ENCODE measurements at regions not wholly inside any gene's neighbourhood (a gene's known extent, or its start where the extent isn't known, plus 50 kb on each side); places are given as distances from the start of the nearest gene placed in this dataset.
A peak's percentile ranks its signal among the peaks of the same experiment; 100 is the strongest.

GRCh38 chr11:109106151-109106906, 315.7 kb upstream of the C11orf87 start:
- DNase-seq (ENCODE audit: low read depth, low spot score), result peak; percentile 77

DNA sequence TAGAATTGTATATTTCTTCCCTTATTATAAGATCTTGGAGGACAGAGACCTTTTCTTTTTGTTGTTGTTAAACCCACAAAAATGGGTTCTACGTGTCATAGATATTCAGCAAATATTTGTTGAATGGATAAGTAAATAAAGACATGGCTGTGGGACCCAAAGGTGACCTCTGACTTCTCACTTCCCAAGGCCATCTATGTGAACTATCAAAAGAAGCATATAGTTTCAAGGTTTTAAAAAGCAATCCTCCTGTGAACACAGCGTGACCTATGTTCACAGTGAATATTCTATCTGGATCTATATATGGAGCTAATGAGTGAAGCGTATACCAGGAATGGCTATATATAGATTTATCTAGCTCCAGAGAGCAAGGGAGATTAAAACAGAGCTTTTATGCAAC, 312.8 kb upstream of the C11orf87 start:
- no peak for DNase-seq (ENCODE audit: low read depth, low spot score)

DNA sequence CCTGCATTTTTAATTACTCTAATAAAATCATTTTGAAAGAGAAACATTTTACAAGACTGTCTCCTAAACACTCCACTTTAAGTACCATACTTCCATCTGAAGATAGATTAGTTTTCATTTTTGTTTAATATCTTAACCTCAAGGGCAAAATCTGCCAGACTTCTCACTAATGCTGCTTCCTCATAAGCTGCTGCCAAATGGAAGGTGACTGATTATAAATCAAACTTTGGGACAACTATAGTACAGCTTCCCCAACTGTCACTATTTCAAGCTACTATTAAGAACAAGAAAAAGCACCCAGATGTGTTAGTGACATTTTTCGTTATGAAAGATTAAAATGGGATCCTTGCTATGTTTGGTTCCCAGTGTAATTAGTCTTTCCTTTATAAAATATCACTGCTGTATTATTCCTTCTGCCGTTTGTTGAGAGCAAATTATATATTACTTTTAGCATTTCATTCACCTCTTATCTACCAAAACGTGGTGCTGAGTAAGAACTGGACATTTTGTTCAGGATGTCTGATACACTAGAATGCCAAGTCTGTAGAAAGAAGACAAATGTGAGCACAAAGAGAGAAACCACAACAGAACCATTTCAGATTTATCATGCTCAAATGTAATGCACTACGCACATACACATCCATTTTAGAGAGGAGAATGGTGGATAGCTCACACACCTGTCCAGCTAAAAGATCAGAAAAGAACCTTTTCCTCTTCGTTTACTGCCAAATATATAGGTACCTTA, 312.2 kb upstream of the C11orf87 start:
- no peak for DNase-seq (ENCODE audit: low read depth, low spot score)

GRCh38 chr11:109112261-109112660, 309.7 kb upstream of the C11orf87 start:
- DNase-seq (ENCODE audit: low read depth, low spot score), result no peak

- no peak for DNase-seq (ENCODE audit: low read depth, low spot score)
Observed at GRCh38 chr11:109112821-109113280, 309.1 kb upstream of the C11orf87 start.

DNA sequence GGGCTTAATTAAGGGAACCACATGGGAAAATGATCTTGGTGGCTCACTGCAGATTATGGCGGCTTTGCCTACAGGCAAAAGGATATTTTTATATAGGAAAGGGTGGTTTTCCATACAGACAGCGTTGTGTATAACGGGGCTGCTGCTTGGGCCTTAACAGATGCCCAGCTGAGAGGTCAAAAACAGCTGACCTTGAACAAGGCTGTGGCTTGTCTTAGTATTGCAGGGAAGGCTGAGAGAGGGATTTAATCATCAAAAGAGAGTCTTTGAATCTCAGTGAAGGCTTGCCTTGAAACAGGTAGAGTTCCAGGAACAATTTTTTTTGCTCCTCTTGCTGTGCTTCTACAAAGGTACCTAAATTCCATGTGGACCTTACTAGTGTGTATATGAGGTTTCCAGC, 301.6 kb upstream of the C11orf87 start:
- DNase-seq (ENCODE audit: low read depth, low spot score), result no peak

GRCh38 chr11:109121173-109121932, 300.6 kb upstream of the C11orf87 start:
- DNase-seq (ENCODE audit: low read depth, low spot score), result no peak

- no peak for DNase-seq (ENCODE audit: low read depth, low spot score)
Observed at GRCh38 chr11:109123816-109124787, 297.9 kb upstream of the C11orf87 start.

DNA sequence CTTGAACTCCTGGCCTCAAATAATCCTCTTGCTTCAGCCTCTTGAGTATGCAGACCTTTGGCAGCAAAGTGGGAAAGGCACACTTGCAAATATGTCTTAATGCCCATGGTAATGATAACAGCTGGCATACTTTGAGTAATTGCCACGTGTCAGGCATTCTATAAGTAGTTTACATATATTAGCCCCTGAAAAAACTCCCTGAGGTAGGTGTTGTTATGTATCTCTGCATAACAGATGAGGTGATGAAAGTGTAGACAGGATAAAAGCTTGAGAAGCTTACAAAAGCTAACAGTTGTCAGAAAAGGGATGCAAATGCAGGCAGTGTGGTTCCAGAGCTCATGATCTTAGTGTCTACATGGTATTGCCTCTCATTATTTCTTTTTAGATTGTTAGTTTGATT, 291.1 kb upstream of the C11orf87 start:
- DNase-seq (ENCODE audit: low read depth, low spot score), result no peak

DNA sequence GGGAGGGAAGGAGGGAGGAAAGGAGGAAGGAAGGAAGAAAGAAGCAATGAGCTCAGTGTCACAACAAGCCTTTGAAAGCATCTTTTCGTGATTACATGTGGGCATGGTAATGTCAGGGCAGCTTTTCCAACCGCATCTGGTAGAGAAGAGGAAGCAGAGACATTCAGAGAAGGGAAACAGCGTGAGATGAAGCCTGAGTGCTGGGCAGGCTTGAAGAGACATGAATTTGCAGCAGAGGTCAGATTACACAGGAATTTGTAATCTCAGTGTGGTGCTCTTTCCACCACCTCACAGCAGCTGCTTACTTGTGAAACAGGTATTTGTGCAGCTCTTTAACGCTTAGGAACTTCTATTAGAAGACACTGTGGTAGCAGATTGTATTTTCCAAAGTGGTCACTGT, 289.5 kb upstream of the C11orf87 start:
- no peak for DNase-seq (ENCODE audit: low read depth, low spot score)

- DNase-seq (ENCODE audit: low read depth, low spot score), result no peak
Observed at GRCh38 chr11:109133159-109133558, 288.8 kb upstream of the C11orf87 start.

- no peak for DNase-seq (ENCODE audit: low read depth, low spot score)
Observed at GRCh38 chr11:109135627-109136026, 286.4 kb upstream of the C11orf87 start.

GRCh38 chr11:109138196-109138595, 283.8 kb upstream of the C11orf87 start:
- no peak for DNase-seq (ENCODE audit: low read depth, low spot score)

GRCh38 chr11:109140426-109140825, 281.6 kb upstream of the C11orf87 start:
- DNase-seq (ENCODE audit: low read depth, low spot score), result no peak

DNA sequence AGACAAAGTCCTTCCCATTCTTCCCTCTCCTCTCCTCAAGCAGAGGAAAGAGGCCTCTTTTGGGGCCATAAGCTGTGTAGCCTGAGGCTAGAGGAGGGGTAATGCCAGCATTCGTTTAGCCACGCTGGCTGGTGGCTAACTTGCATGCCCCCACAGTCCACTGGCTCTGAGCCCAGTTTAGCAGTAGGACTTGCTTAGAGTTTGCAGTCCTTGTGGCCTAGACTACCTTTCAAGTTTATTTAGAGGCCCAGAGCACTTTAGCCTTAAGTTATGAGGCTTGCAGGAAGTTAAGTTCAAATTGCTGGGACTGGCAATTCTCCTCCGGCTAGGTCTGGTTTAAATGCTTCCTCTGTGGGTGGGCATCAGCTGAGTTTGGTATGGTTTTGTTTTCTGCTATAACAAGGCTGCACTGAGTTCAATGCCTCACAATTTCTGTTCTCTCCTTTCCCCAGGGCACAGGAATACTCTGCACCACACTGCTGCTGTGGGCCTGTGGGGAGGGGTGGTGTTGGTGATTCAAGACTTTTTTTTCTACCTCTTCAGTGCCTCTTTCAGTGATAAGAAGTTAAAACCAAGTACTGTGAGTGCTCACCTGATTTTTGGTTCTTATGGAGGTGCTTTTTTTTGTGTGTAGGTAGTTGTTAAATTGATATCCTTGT, 281.0 kb upstream of the C11orf87 start:
- no peak for DNase-seq (ENCODE audit: low read depth, low spot score)

GRCh38 chr11:109145287-109145686, 276.7 kb upstream of the C11orf87 start:
- no peak for DNase-seq (ENCODE audit: low read depth, low spot score)

GRCh38 chr11:109147726-109148125, 274.3 kb upstream of the C11orf87 start:
- no peak for DNase-seq (ENCODE audit: low read depth, low spot score)

DNA sequence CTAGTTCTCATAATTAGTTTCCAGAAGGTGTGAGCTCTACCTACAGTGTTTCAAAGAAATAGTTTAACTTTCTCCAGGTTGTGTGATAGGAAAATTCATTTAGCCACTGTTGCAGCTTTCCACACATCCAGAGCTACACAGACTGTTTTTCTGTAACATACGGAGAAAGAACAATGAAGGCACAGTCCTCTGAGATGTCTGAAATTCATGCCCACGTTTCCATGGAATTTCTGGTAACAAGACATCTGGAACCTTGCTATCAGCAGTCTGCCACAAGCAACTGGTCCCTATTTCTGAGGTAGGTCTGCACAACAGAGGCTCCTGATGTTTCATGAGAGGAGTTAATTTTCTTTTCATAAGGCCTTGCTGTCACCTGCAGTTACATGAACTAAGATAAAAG, 273.3 kb upstream of the C11orf87 start:
- no peak for DNase-seq (ENCODE audit: low read depth, low spot score)

DNA sequence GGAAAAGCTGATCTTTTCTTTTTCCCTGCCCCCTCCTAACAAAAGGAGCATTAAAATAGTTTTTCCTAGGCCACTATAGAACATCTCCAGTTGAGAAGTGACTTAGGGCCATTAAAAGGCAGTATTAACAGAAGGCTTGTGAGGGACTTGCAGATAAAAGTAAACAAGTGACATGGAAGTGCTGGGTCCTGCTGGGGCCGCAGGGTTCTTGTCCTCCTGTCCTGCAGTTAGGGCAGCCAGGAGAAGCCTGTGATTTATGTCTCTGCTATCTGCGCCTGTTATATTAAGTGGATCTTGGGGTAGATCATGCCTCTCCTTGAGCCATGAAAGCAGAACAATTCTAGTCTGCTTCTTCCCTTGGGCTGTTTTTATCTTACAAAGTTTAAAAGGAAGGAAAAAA, 271.4 kb upstream of the C11orf87 start:
- DNase-seq (ENCODE audit: low read depth, low spot score), result no peak

DNA sequence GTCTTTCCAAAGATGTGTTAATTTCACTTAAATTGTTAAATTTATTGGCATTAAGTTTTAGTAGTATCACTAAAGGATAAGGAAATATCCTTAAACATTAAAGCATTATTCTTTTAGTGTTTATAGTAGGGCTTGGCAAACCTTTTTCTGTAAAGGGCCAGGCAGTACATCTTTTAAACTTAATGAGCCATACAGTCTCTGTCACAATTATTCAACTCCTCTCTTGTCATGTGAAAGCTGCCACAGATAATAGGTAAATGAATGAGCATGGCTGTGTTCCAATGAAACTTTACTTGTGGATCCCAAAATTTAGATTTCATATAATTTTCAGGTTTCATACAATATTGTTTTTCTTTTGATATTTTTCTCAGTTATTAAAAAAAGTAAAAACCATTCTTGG, 268.2 kb upstream of the C11orf87 start:
- no peak for DNase-seq (ENCODE audit: low read depth, low spot score)

DNA sequence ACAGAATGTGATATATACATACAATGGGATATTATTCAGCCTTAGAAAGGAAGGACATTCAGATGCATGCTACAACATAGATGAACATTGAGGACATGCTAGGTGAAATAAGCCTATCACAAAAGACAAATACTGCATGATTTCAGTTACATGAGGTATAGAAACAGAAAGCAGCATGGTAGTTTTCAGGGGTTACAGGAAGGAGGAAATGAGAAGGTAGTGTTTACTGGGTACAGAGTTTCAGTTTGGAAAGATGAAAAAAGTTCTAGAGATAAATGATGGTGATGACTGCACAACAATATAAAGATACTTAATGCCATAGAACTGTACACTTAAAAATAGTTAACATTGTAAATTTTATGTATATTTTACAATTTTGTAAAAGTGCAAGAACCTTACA, 266.7 kb upstream of the C11orf87 start:
- no peak for DNase-seq (ENCODE audit: low read depth, low spot score)
